H9 (cell line): ENCODE measurements at regions not wholly inside any gene's neighbourhood (a gene's known extent, or its start where the extent isn't known, plus 50 kb on each side); places are given as distances from the start of the nearest gene placed in this dataset.
A peak's percentile ranks its signal among the peaks of the same experiment; 100 is the strongest.

Source experiments
- DNase-seq: peaks from one replicate; pipeline ENCODE4 v3.0.0-alpha.2; 2017
- H2AFZ ChIP-seq: one replicate; pipeline ENCODE4 v1.6.1; 2013; ENCODE audit warnings: mild to moderate bottlenecking, low read length, control low read depth, moderate library complexity
- H2AK5ac ChIP-seq: 2 replicates; pipeline ENCODE4 v1.6.1; 2013; ENCODE audit warnings: low read length, control low read depth, mixed read lengths; ENCODE audit not compliant: insufficient read length
- H2BK120ac ChIP-seq: one replicate; pipeline ENCODE4 v1.6.1; 2013; ENCODE audit warnings: low read depth, mild to moderate bottlenecking, low read length, control low read depth, inconsistent platforms; ENCODE audit not compliant: poor library complexity, severe bottlenecking
- H2BK12ac ChIP-seq: 2 replicates; pipeline ENCODE4 v1.6.1; 2013; ENCODE audit warnings: low read length, control low read depth, mixed read lengths, low read depth; ENCODE audit not compliant: insufficient read length
- H2BK15ac ChIP-seq: 2 replicates; pipeline ENCODE4 v1.6.1; 2013; ENCODE audit warnings: low read depth, low read length, control low read depth
- H2BK20ac ChIP-seq: one replicate; pipeline ENCODE4 v1.6.1; 2013; ENCODE audit warnings: low read depth, mild to moderate bottlenecking, low read length, control low read depth, inconsistent platforms; ENCODE audit not compliant: poor library complexity, severe bottlenecking
- H2BK5ac ChIP-seq: 2 replicates; pipeline ENCODE4 v1.6.1; 2013; ENCODE audit warnings: low read length, control low read depth, mixed read lengths; ENCODE audit not compliant: insufficient read length
- H3K14ac ChIP-seq: 2 replicates; pipeline ENCODE4 v1.6.1; 2013; ENCODE audit warnings: low read length, control low read depth; ENCODE audit not compliant: insufficient read depth
- H3K18ac ChIP-seq: 2 replicates; pipeline ENCODE4 v1.6.1; 2013; ENCODE audit warnings: low read depth, mild to moderate bottlenecking, mixed read lengths, low read length, control low read depth; ENCODE audit not compliant: insufficient read length
- H3K23ac ChIP-seq: 2 replicates; pipeline ENCODE4 v1.6.1; 2013; ENCODE audit warnings: low read length, control low read depth, mixed read lengths, low read depth; ENCODE audit not compliant: insufficient read length
- H3K23me2 ChIP-seq: 2 replicates; pipeline ENCODE4 v1.6.1; 2013; ENCODE audit warnings: low read depth, mild to moderate bottlenecking, mixed read lengths, low read length, control low read depth; ENCODE audit not compliant: insufficient read length, poor library complexity, severe bottlenecking
- H3K27ac ChIP-seq: 2 replicates; pipeline ENCODE4 v1.5.1; 2013; ENCODE audit warnings: low read length, control low read depth, mixed read lengths, low read depth; ENCODE audit not compliant: insufficient read length
- H3K27me3 ChIP-seq: 2 replicates; pipeline ENCODE4 v1.6.1; 2013; ENCODE audit warnings: low read length, control low read depth, inconsistent platforms; ENCODE audit not compliant: insufficient read depth
- H3K4ac ChIP-seq: 2 replicates; pipeline ENCODE4 v1.6.1; 2013; ENCODE audit warnings: low read depth, mild to moderate bottlenecking, control low read depth, inconsistent platforms, low read length, moderate library complexity
- H3K4me1 ChIP-seq: 2 replicates; pipeline ENCODE4 v1.6.1; 2013; ENCODE audit warnings: low read length, control low read depth, inconsistent platforms; ENCODE audit not compliant: insufficient read depth
- H3K4me2 ChIP-seq: 2 replicates; pipeline ENCODE4 v1.6.1; 2013; ENCODE audit warnings: low read length, control low read depth, mixed read lengths; ENCODE audit not compliant: insufficient read length, insufficient read depth
- H3K56ac ChIP-seq: 2 replicates; pipeline ENCODE4 v1.6.1; 2013; ENCODE audit warnings: low read depth, mild to moderate bottlenecking, mixed read lengths, low read length, control low read depth; ENCODE audit not compliant: insufficient read length
- H3K79me1 ChIP-seq: 2 replicates; pipeline ENCODE4 v1.6.1; 2013; ENCODE audit warnings: low read depth, mild to moderate bottlenecking, moderate library complexity, low read length, control low read depth, inconsistent platforms; ENCODE audit not compliant: insufficient read depth, poor library complexity, severe bottlenecking
- H3K79me2 ChIP-seq: 2 replicates; pipeline ENCODE4 v1.6.1; 2013; ENCODE audit warnings: low read length, control low read depth, inconsistent platforms; ENCODE audit not compliant: insufficient read depth
- H3K9ac ChIP-seq: 2 replicates; pipeline ENCODE4 v1.6.1; 2013; ENCODE audit warnings: low read length, control low read depth, mixed read lengths; ENCODE audit not compliant: insufficient read length; ENCODE audit errors: extremely low read depth
- H3K9me3 ChIP-seq: one replicate; pipeline ENCODE4 v1.6.1; 2013; ENCODE audit warnings: low read depth, low read length, inconsistent platforms; ENCODE audit not compliant: control insufficient read depth
- H3T11ph ChIP-seq: one replicate; pipeline ENCODE4 v1.6.1; 2013; ENCODE audit warnings: mild to moderate bottlenecking, low read length, control low read depth, inconsistent platforms
- H4K20me1 ChIP-seq: one replicate; pipeline ENCODE4 v1.6.1; 2013; ENCODE audit not compliant: control insufficient read depth, insufficient read length, insufficient read depth
- H4K5ac ChIP-seq: 2 replicates; pipeline ENCODE4 v1.6.1; 2013; ENCODE audit warnings: low read depth, mild to moderate bottlenecking, mixed read lengths, low read length, control low read depth; ENCODE audit not compliant: insufficient read length
- H4K8ac ChIP-seq: replicated peaks from 2 replicates; pipeline ENCODE4 v1.6.1; 2013; ENCODE audit warnings: low read length, control low read depth, mixed read lengths, low read depth; ENCODE audit not compliant: insufficient read length
- H4K91ac ChIP-seq: 2 replicates; pipeline ENCODE4 v1.6.1; 2013; ENCODE audit warnings: low read depth, mild to moderate bottlenecking, moderate library complexity, mixed read lengths, low read length, control low read depth; ENCODE audit not compliant: insufficient read length
- H3K27ac Mint-ChIP-seq, 3 experiments: 2 replicates in 2 of 3; 3 replicates in 1 of 3; pipeline ENCODE4 v1.8.0; 2020 to 2021; ENCODE audit warnings: mixed read lengths in 3 of 3, mild to moderate bottlenecking in 1 of 3, moderate library complexity in 1 of 3
- H3K27me3 Mint-ChIP-seq: 2 replicates; pipeline ENCODE4 v1.8.0; 2021; ENCODE audit warnings: low read depth, mild to moderate bottlenecking, moderate library complexity, mixed read lengths
- H3K36me3 Mint-ChIP-seq, 3 experiments: 2 replicates in 2 of 3; 3 replicates in 1 of 3; pipeline ENCODE4 v1.8.0; 2020 to 2021; ENCODE audit warnings: low read depth in 3 of 3, mixed read lengths in 3 of 3; ENCODE audit not compliant: insufficient read depth in 1 of 3
- H3K4me1 Mint-ChIP-seq, 2 experiments: 2 replicates each; pipeline ENCODE4 v1.8.0; 2020; ENCODE audit warnings: mixed read lengths in 2 of 2
- H3K4me3 Mint-ChIP-seq, 2 experiments: 2 replicates in 1 of 2; 3 replicates in 1 of 2; pipeline ENCODE4 v1.8.0; 2020 to 2021; ENCODE audit warnings: mild to moderate bottlenecking in 2 of 2, mixed read lengths in 2 of 2, moderate library complexity in 1 of 2
- H3K9me3 Mint-ChIP-seq, 2 experiments: 2 replicates in 1 of 2; 3 replicates in 1 of 2; pipeline ENCODE4 v1.8.0; 2020; ENCODE audit warnings: mild to moderate bottlenecking in 2 of 2, mixed read lengths in 2 of 2, moderate library complexity in 1 of 2
- WGBS: extraction: QIAGEN DNeasy Blood & Tissue Kit; methylation state at CpG from one replicate; pipeline ENCODE4 v1.1.7; 2013; ENCODE audit warnings: missing lambda C conversion rate, low lambda C conversion rate, mixed read lengths; ENCODE audit not compliant: insufficient read length; ENCODE audit errors: extremely low coverage; 5-methylcytosine and 5-hydroxymethylcytosine counted together
- TF ChIP-seq, protein P1 (sequence below): fragments of 200-600 bp; sonication (generic); conservative IDR thresholded peaks from 3 replicates; pipeline ENCODE4 v1.8.0; 2021; ENCODE audit warnings: antibody characterized with exemption, mild to moderate bottlenecking

DNA sequence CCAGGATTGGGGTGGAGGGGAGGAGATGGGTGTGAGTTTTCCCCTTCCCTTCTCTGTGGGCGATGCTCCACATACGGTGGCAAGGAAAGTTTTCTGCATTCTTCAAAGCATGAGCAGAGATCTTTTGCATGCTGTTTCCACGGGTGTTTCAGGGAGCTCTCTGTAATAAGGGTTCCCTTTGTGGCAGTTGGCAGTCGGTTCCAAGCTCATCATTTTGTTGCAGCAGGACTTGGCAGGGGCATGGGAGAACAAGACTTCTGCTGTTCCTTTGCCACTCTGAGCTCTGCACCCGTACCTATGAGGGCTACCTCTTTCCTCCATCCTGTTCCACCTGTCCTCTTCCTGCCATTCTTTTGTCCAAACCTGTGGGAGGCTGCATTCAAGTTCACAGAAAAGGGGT, 71.3 kb upstream of the SPRED2 start:
- Histone ChIP-seq H3K4me1 (peaks cover 5% of the 10 kb centered on the region; the same call in 1 of the 2 replicates), H2BK120ac (no peak overlapping the region), H3K23ac (no peak overlapping the region), H4K8ac (no peak overlapping the region), H2BK5ac (no peak overlapping the region), H2BK15ac (no peak overlapping the region), H3K56ac (no peak overlapping the region), H3K27ac (no peak overlapping the region), H3K4ac (no peak overlapping the region), H3K27me3 (no peaks in the 10 kb centered on the region), H4K91ac (no peak overlapping the region), H2AFZ (no peak overlapping the region), H2AK5ac (no peak overlapping the region), H3K79me1 (no peaks in the 10 kb centered on the region), H3K79me2 (no peaks in the 10 kb centered on the region), H2BK20ac (no peak overlapping the region), H3K14ac (no peak overlapping the region), H4K5ac (no peak overlapping the region), H3T11ph (no peak overlapping the region), H4K20me1 (no peaks in the 10 kb centered on the region), H3K4me2 (no peak overlapping the region), H3K9me3 (no peaks in the 10 kb centered on the region), H2BK12ac (no peak overlapping the region), H3K23me2 (no peaks in the 10 kb centered on the region), H3K9ac (no peak overlapping the region), H3K18ac (no peak overlapping the region)
- H3K27me3 Mint-ChIP-seq: peaks cover 21% of the 10 kb centered on the region
- H3K36me3 Mint-ChIP-seq: no peaks in the 10 kb centered on the region; a peak in 1 of 7 replicates
- no peaks in the 10 kb centered on the region for H3K9me3 Mint-ChIP-seq
- WGBS: no CpG with 5 or more reads among the region's 5 CpGs
- peaks cover 12 to 16% of the 10 kb centered on the region in 2 experiments for H3K4me1 Mint-ChIP-seq
- no peak overlapping the region; a peak in 1 of 5 replicates for H3K4me3 Mint-ChIP-seq
- peak overlapping the region in 1 of 3 experiments; percentile 79; a peak in 2 of 7 replicates for H3K27ac Mint-ChIP-seq
- DNase-seq: no peak
- TF ChIP-seq, protein P1, sequence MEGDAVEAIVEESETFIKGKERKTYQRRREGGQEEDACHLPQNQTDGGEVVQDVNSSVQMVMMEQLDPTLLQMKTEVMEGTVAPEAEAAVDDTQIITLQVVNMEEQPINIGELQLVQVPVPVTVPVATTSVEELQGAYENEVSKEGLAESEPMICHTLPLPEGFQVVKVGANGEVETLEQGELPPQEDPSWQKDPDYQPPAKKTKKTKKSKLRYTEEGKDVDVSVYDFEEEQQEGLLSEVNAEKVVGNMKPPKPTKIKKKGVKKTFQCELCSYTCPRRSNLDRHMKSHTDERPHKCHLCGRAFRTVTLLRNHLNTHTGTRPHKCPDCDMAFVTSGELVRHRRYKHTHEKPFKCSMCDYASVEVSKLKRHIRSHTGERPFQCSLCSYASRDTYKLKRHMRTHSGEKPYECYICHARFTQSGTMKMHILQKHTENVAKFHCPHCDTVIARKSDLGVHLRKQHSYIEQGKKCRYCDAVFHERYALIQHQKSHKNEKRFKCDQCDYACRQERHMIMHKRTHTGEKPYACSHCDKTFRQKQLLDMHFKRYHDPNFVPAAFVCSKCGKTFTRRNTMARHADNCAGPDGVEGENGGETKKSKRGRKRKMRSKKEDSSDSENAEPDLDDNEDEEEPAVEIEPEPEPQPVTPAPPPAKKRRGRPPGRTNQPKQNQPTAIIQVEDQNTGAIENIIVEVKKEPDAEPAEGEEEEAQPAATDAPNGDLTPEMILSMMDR: no peak
